Heart left ventricle (tissue), 13 donors: ENCODE measurements at regions not wholly inside any gene's neighbourhood (a gene's known extent, or its start where the extent isn't known, plus 50 kb on each side); places are given as distances from the start of the nearest gene placed in this dataset.

Source experiments
- POLR2A ChIP-seq, 2 donors: fragments of 450-650 bp; IDR thresholded peaks; one replicate each; pipeline ENCODE4 v1.6.1; 2017; ENCODE audit warnings: antibody characterized with exemption in 2 of 2, mild to moderate bottlenecking in 2 of 2, moderate library complexity in 2 of 2
- TF ChIP-seq, protein P1 (sequence below), 12 donors: fragments of 200-600 bp; sonication (generic) in 4 of 12; IDR thresholded peaks; one replicate each; pipeline versions ENCODE4 v1.5.0 to v1.8.0; 2018 to 2022; ENCODE audit warnings: antibody characterized with exemption in 12 of 12, mild to moderate bottlenecking in 5 of 12
- donor health status: ischemic (EF 13 %, LVEDD 7.1; RV severe dilation, severe dysfunction).
- donor health status: DM: no; HTN: yes; CAD: no.
- donor health status: DM: no; HTN: no; CAD: no.
- donor health status: ischemic (EF 25% LVEDD 6.9; RV normal size, moderate dysfunction).
- donor health status: ischemic (EF 25% LVEDD 5.7; RV mildly dilated, moderate dysfunction).
- donor health status: ischemic (EF 35%, LVEDD 5.7; RV mildly dilated, moderate dysfunction).
- donor health status: nonischemic (EF 11% LVEDD 7.7; RV severe dilation, severe dysfunction).
- donor health status: DM: yes; HTN: yes; CAD: no.
- donor health status: PGD.
- donor health status: ischemic (EF 29% LVEDD 5.4; RV normal size, mild dysfunction).
- donor health status: nonischemic (EF 23%, LVEDD 6.1; RV moderate dilation, normal function).

DNA sequence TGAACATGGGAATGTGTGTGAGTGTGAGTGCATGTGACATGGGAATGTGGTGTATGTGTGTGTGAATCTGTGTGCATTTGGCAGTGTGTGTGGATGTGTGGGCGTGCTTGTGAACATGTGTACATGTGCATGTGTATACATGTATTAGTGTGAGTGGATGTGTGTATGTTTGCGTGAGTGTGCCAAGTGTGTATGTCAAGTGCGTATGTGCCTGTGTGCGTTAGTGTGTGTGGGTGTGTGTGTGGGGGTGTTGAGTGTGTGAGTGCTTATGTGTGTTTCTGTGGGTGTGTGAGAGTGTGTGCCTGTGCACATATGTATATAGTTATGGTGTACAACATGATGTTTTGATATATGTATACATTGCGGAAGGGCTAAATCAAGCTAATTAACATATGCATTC lies 244.3 kb downstream of the GADD45G start:
- TF ChIP-seq, protein P1, sequence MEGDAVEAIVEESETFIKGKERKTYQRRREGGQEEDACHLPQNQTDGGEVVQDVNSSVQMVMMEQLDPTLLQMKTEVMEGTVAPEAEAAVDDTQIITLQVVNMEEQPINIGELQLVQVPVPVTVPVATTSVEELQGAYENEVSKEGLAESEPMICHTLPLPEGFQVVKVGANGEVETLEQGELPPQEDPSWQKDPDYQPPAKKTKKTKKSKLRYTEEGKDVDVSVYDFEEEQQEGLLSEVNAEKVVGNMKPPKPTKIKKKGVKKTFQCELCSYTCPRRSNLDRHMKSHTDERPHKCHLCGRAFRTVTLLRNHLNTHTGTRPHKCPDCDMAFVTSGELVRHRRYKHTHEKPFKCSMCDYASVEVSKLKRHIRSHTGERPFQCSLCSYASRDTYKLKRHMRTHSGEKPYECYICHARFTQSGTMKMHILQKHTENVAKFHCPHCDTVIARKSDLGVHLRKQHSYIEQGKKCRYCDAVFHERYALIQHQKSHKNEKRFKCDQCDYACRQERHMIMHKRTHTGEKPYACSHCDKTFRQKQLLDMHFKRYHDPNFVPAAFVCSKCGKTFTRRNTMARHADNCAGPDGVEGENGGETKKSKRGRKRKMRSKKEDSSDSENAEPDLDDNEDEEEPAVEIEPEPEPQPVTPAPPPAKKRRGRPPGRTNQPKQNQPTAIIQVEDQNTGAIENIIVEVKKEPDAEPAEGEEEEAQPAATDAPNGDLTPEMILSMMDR (IDR thresholded peaks at IDR 0.05) = no peak
- no peak for TF ChIP-seq POLR2A (IDR thresholded peaks at IDR 0.05)
